IMR-90 (cell line): ENCODE measurements at regions not wholly inside any gene's neighbourhood (a gene's known extent, or its start where the extent isn't known, plus 50 kb on each side); places are given as distances from the start of the nearest gene placed in this dataset.

Experiments
- ATAC-seq: fragments of 200-7000 bp; cut with Tn5 transposase; 2 replicates; pipeline ENCODE4 v1.9.1; 2020; ENCODE audit warnings: low read depth, mild to moderate bottlenecking, moderate library complexity
- BruUV-seq: library from RNA; stranded (reverse); fragments of 400-500 nt; replicated peaks from 2 replicates; lab custom pipeline; 2021; lab: Mats Ljungman, UMichigan
- CTCF ChIA-PET: fragments of 300-600 bp; formaldehyde crosslinking; extraction: SDS; loops from one replicate; lab custom pipeline; 2021; ENCODE audit warnings: antibody characterized with exemption; lab: Yijun Ruan, JAX
- POLR2A ChIA-PET: fragments of 300-600 bp; sonication (Branson Sonifier 250); formaldehyde crosslinking; loops from one replicate; lab custom pipeline; 2022; ENCODE audit warnings: antibody characterized with exemption; ENCODE audit not compliant: unreplicated experiment; lab: Charles Lee
- DNase-seq: peaks from one replicate; pipeline ENCODE4 v3.0.0; 2013
- H2AFZ ChIP-seq: replicated peaks from 2 replicates; pipeline ENCODE3; 2013; ENCODE audit warnings: low read length, mild to moderate bottlenecking; ENCODE audit not compliant: poor library complexity
- H2AK5ac ChIP-seq: 2 replicates; pipeline ENCODE4 v1.6.1; 2013; ENCODE audit warnings: low read depth, low read length, inconsistent platforms
- H2AK9ac ChIP-seq: replicated peaks from 2 replicates; pipeline ENCODE3; 2013; ENCODE audit warnings: mild to moderate bottlenecking, low read depth, low read length, moderate library complexity; ENCODE audit not compliant: poor library complexity
- H2BK120ac ChIP-seq: 2 replicates; pipeline ENCODE4 v1.6.1; 2013; ENCODE audit warnings: low read depth, low read length, inconsistent platforms
- H2BK15ac ChIP-seq: 3 replicates; pipeline ENCODE4 v1.6.1; 2013; ENCODE audit warnings: low read depth, low read length, inconsistent platforms
- H2BK20ac ChIP-seq: 2 replicates; pipeline ENCODE4 v1.6.1; 2013; ENCODE audit warnings: low read depth, mild to moderate bottlenecking, inconsistent platforms, low read length, moderate library complexity
- H2BK5ac ChIP-seq: 2 replicates; pipeline ENCODE4 v1.6.1; 2013; ENCODE audit warnings: mild to moderate bottlenecking, low read depth, low read length, inconsistent platforms; ENCODE audit not compliant: poor library complexity, severe bottlenecking
- H3K14ac ChIP-seq: replicated peaks from 2 replicates; pipeline ENCODE4 v1.6.1; 2013; ENCODE audit warnings: low read depth, low read length, inconsistent platforms
- H3K18ac ChIP-seq: 2 replicates; pipeline ENCODE4 v1.6.1; 2013; ENCODE audit warnings: low read depth, low read length, control low read depth
- H3K23ac ChIP-seq: 2 replicates; pipeline ENCODE4 v1.6.1; 2013; ENCODE audit warnings: low read depth, low read length, inconsistent platforms
- H3K27ac ChIP-seq: 2 replicates; pipeline ENCODE4 v1.5.1; 2013; ENCODE audit warnings: mild to moderate bottlenecking, control low read depth, low read length; ENCODE audit not compliant: insufficient read depth
- H3K27me3 ChIP-seq: 2 replicates; pipeline ENCODE4 v1.6.1; 2013; ENCODE audit warnings: low read length; ENCODE audit not compliant: control insufficient read depth, insufficient read depth
- H3K36me3 ChIP-seq: 2 replicates; pipeline ENCODE4 v1.6.1; 2013; ENCODE audit warnings: low read length, mixed read lengths; ENCODE audit not compliant: control insufficient read depth, insufficient read depth
- H3K4ac ChIP-seq: 2 replicates; pipeline ENCODE4 v1.6.1; 2013; ENCODE audit warnings: low read depth, low read length, inconsistent platforms
- H3K4me1 ChIP-seq: 2 replicates; pipeline ENCODE4 v1.6.1; 2013; ENCODE audit warnings: low read length, mixed read lengths; ENCODE audit not compliant: control insufficient read depth, insufficient read depth
- H3K4me2 ChIP-seq: 2 replicates; pipeline ENCODE4 v1.6.1; 2013; ENCODE audit warnings: low read depth, mild to moderate bottlenecking, control low read depth, low read length, moderate library complexity
- H3K4me3 ChIP-seq: 2 replicates; pipeline ENCODE4 v1.5.1; 2013; ENCODE audit warnings: low read depth, mild to moderate bottlenecking, control low read depth, low read length, moderate library complexity; ENCODE audit not compliant: insufficient read depth
- H3K56ac ChIP-seq: 2 replicates; pipeline ENCODE4 v1.6.1; 2013; ENCODE audit warnings: low read length, inconsistent platforms; ENCODE audit not compliant: insufficient read depth; ENCODE audit errors: extremely low read depth
- H3K79me1 ChIP-seq, 2 experiments: 2 replicates each; pipeline ENCODE4 v1.6.1; 2013; ENCODE audit warnings: low read length in 2 of 2, inconsistent platforms in 1 of 2, low read depth in 1 of 2
- H3K9ac ChIP-seq: 2 replicates; pipeline ENCODE4 v1.6.1; 2013; ENCODE audit warnings: low read depth, low read length, control low read depth
- H3K9me1 ChIP-seq: 2 replicates; pipeline ENCODE4 v1.6.1; 2013; ENCODE audit warnings: low read length, inconsistent platforms; ENCODE audit not compliant: insufficient read depth
- H3K9me3 ChIP-seq: 2 replicates; pipeline ENCODE4 v1.6.1; 2013; ENCODE audit warnings: low read length; ENCODE audit not compliant: control insufficient read depth, insufficient read depth
- H4K20me1 ChIP-seq: 2 replicates; pipeline ENCODE4 v1.6.1; 2013; ENCODE audit warnings: low read length, inconsistent platforms; ENCODE audit not compliant: insufficient read depth
- H4K5ac ChIP-seq: 2 replicates; pipeline ENCODE4 v1.6.1; 2013; ENCODE audit warnings: mild to moderate bottlenecking, low read depth, low read length, control low read depth
- H4K8ac ChIP-seq, 2 experiments: 2 replicates each; pipeline ENCODE4 v1.6.1; 2013; ENCODE audit warnings: low read depth in 2 of 2, low read length in 2 of 2, control low read depth in 1 of 2, inconsistent platforms in 1 of 2
- H4K91ac ChIP-seq: 2 replicates; pipeline ENCODE4 v1.6.1; 2013; ENCODE audit warnings: low read depth, low read length, inconsistent platforms; ENCODE audit not compliant: insufficient read depth
- CHD1 ChIP-seq: IDR thresholded peaks from 2 replicates; pipeline ENCODE4 v1.6.1; 2012; ENCODE audit warnings: low read depth, low read length, improper control_type of control experiment
- ELK1 ChIP-seq: fragments of 150-350 bp; IDR thresholded peaks from 2 replicates; pipeline ENCODE4 v1.6.1; 2016; ENCODE audit warnings: low read depth, mild to moderate bottlenecking, low read length, moderate library complexity, borderline replicate concordance
- MAFK ChIP-seq: IDR thresholded peaks from 2 replicates; pipeline ENCODE4 v1.6.1; 2012; ENCODE audit warnings: low read depth, low read length, improper control_type of control experiment
- NFE2L2 ChIP-seq: fragments of 150-350 bp; IDR thresholded peaks from 2 replicates; pipeline ENCODE4 v1.6.1; 2016; ENCODE audit warnings: low read depth, mild to moderate bottlenecking, low read length
- POLR2A ChIP-seq: IDR thresholded peaks from 2 replicates; pipeline ENCODE4 v1.6.1; 2012; ENCODE audit warnings: mild to moderate bottlenecking, low read depth, low read length
- RAD21 ChIP-seq: IDR thresholded peaks from 2 replicates; pipeline ENCODE4 v1.6.1; 2012; ENCODE audit warnings: low read length, improper control_type of control experiment
- SMC3 ChIP-seq: fragments of 150-350 bp; IDR thresholded peaks from 2 replicates; pipeline ENCODE4 v1.6.1; 2016; ENCODE audit warnings: low read depth, mild to moderate bottlenecking, antibody characterized with exemption, low read length, moderate library complexity
- USF2 ChIP-seq: fragments of 150-350 bp; IDR thresholded peaks from 2 replicates; pipeline ENCODE4 v1.6.1; 2017; ENCODE audit warnings: mild to moderate bottlenecking, antibody characterized with exemption, low read length, low read depth
- WGBS, 2 experiments: methylation state at CpG; one replicate each; pipeline versions ENCODE4 v1.1.5 to v1.1.7; 2013; ENCODE audit warnings: missing lambda C conversion rate in 2 of 2; ENCODE audit not compliant: insufficient read length in 1 of 2; ENCODE audit errors: extremely low coverage in 2 of 2; 5-methylcytosine and 5-hydroxymethylcytosine counted together
- dilution Hi-C: fragments of 300-500 bp; cut with HindIII; formaldehyde crosslinking; loops from one replicate; pipeline ENCODE4 v1.14.3; 2018; ENCODE audit warnings: low sequenced_read_pairs; ENCODE audit not compliant: unreplicated experiment
- in situ Hi-C: fragments of 300-500 bp; cut with MboI; formaldehyde crosslinking; loops from 3 replicates; pipeline ENCODE4 v1.14.3; 2019; ENCODE audit warnings: low sequenced_read_pairs, inconsistent platforms, mixed read lengths
- intact Hi-C: fragments of 100-400 bp; cut with micrococcal nuclease; formaldehyde crosslinking; loops from 2 replicates; pipeline ENCODE4 v1.10.0; 2022

- H4K91ac ChIP-seq, result no peak overlapping the region
- dilution Hi-C loops, result no loop called here
- no peak for ATAC-seq
- TF ChIP-seq SMC3, result no peak
- TF ChIP-seq RAD21, result no peak
- no peak for TF ChIP-seq POLR2A
- TF ChIP-seq MAFK, result no peak
- no peak for TF ChIP-seq NFE2L2
- no peak for TF ChIP-seq USF2
- TF ChIP-seq CHD1, result no peak
- TF ChIP-seq ELK1, result no peak
- no peaks in the 10 kb centered on the region for H3K36me3 ChIP-seq
- H2BK15ac ChIP-seq, result no peak overlapping the region
- H3K4ac ChIP-seq, result no peak overlapping the region
- no peaks in the 10 kb centered on the region for H3K9me1 ChIP-seq
- H3K27ac ChIP-seq, result no peak overlapping the region
- H4K8ac ChIP-seq, result no peak overlapping the region
- CTCF ChIA-PET, result interaction anchor here (0.6 kb wide), 1 partner anchor 10 kb away, joined by 3 read pairs; no protein-coding TSS in a partner anchor
- no peak overlapping the region for H3K14ac ChIP-seq
- H2BK120ac ChIP-seq, result no peak overlapping the region
- intact Hi-C loops, result no loop called here
- H2BK20ac ChIP-seq, result no peak overlapping the region
- H3K23ac ChIP-seq, result no peak overlapping the region
- H2AK9ac ChIP-seq, result no peak overlapping the region
- no peak for DNase-seq
- no peak overlapping the region for H2AK5ac ChIP-seq
- no peak overlapping the region for H4K5ac ChIP-seq
- H3K18ac ChIP-seq, result no peak overlapping the region
- H3K4me1 ChIP-seq, result no peaks in the 10 kb centered on the region
- no peaks in the 10 kb centered on the region for H3K27me3 ChIP-seq
- no peak overlapping the region for H2BK5ac ChIP-seq
- no peak overlapping the region for H3K9ac ChIP-seq
- no TSS peak for BruUV-seq
- H3K79me1 ChIP-seq, result no peaks in the 10 kb centered on the region
- H3K9me3 ChIP-seq, result peaks cover 52% of the 10 kb centered on the region
- POLR2A ChIA-PET, result no interaction called here
- H3K56ac ChIP-seq, result no peak overlapping the region
- H2AFZ ChIP-seq, result no peak overlapping the region
- no peaks in the 10 kb centered on the region for H4K20me1 ChIP-seq
- in situ Hi-C loops, result no loop called here
- H3K4me3 ChIP-seq, result no peak overlapping the region
- 64% methylated on average over 5 of the region's 21 CpGs; no CpG with 5 or more reads in 1 of the 2 experiments for WGBS, 2 experiments
- no peak overlapping the region for H3K4me2 ChIP-seq
These were observed 187.9 kb downstream of the TEX29 start for GRCh38 chr13:111508164-111508870.
